WERI-Rb-1 (cell line): ENCODE measurements at regions not wholly inside any gene's neighbourhood (a gene's known extent, or its start where the extent isn't known, plus 50 kb on each side); places are given as distances from the start of the nearest gene placed in this dataset.

Experiments used
- DNase-seq: peaks from one replicate; pipeline ENCODE4 v3.0.0-alpha.2; 2020
- H3K27ac ChIP-seq: fragments of 250-450 bp; sonication (Bioruptor Pico); 2 replicates; pipeline ENCODE4 v1.5.1; 2020; ENCODE audit warnings: mild to moderate bottlenecking, moderate library complexity
- H3K27me3 ChIP-seq: fragments of 250-450 bp; sonication (Bioruptor Pico); 2 replicates; pipeline ENCODE4 v1.5.1; 2021; ENCODE audit warnings: mild to moderate bottlenecking, low read depth, moderate library complexity; ENCODE audit not compliant: insufficient read depth, severe bottlenecking
- H3K36me3 ChIP-seq: fragments of 250-450 bp; sonication (Bioruptor Pico); 2 replicates; pipeline ENCODE4 v1.5.1; 2020; ENCODE audit warnings: mild to moderate bottlenecking, moderate library complexity
- H3K4me3 ChIP-seq: 2 replicates; pipeline ENCODE4 v1.5.1; 2011; ENCODE audit warnings: low read depth, mild to moderate bottlenecking, control low read depth, low read length
- H3K9me3 ChIP-seq: fragments of 250-450 bp; sonication (Bioruptor Pico); 2 replicates; pipeline ENCODE4 v1.5.1; 2021; ENCODE audit warnings: mild to moderate bottlenecking, moderate library complexity; ENCODE audit not compliant: severe bottlenecking
- TF ChIP-seq, protein P1 (sequence below): IDR thresholded peaks from 2 replicates; pipeline ENCODE4 v1.5.1; 2011; ENCODE audit warnings: low read depth, mild to moderate bottlenecking, control low read depth, inconsistent platforms, low read length

DNA sequence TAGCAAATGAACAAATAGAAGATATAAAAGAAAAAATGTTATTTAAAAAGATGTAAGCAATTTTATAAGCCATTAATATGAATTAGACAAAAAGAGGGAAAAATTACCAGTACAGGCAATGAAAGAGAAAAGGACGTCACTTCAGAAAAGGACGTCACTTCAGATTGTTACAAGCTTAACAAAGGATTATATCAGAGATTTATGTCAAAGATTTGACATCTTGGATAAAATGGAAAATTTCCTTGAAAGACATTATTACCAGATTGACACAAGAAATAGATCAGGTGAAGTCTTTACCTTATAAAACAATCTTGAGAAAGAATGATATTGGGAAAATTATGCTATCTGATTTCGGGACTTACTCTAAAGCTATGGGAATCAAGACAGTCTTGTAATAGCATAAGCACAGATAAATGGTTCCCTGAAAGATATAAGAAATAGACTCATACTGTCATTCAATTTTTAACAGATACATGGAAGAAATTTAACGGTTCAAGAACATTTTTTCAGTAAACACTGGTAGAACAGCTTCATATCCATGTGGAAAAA, 625.4 kb upstream of the EDIL3 start:
- Histone ChIP-seq H3K9me3 (no peaks in the 10 kb centered on the region), H3K27me3 (no peaks in the 10 kb centered on the region)

DNA sequence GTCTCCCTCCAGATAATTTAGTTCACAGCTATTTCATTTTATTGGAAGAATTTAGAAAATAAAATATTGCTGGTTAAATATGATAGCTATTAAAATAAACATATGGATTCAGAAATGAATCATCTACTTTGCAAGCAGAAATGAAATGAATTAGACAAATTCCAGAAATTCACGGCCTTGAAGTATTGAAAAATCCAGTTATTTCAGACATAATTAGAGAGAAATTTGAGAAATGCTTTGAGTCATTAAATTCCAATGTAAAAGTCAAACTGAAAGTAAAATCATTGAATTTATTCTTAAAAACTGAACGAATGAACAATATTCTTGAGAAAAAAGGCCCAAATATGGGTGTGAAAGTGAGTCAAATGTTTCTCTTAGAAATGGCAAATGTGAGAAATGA, 632.6 kb upstream of the EDIL3 start:
- no peak for DNase-seq
- no peak overlapping the region for H3K27ac ChIP-seq
- no peaks in the 10 kb centered on the region for H3K36me3 ChIP-seq
- H3K9me3 ChIP-seq, result no peaks in the 10 kb centered on the region
- H3K27me3 ChIP-seq, result no peaks in the 10 kb centered on the region
- TF ChIP-seq, protein P1, sequence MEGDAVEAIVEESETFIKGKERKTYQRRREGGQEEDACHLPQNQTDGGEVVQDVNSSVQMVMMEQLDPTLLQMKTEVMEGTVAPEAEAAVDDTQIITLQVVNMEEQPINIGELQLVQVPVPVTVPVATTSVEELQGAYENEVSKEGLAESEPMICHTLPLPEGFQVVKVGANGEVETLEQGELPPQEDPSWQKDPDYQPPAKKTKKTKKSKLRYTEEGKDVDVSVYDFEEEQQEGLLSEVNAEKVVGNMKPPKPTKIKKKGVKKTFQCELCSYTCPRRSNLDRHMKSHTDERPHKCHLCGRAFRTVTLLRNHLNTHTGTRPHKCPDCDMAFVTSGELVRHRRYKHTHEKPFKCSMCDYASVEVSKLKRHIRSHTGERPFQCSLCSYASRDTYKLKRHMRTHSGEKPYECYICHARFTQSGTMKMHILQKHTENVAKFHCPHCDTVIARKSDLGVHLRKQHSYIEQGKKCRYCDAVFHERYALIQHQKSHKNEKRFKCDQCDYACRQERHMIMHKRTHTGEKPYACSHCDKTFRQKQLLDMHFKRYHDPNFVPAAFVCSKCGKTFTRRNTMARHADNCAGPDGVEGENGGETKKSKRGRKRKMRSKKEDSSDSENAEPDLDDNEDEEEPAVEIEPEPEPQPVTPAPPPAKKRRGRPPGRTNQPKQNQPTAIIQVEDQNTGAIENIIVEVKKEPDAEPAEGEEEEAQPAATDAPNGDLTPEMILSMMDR, result no peak
- no peak overlapping the region for H3K4me3 ChIP-seq

More for the DNA sequence above, 625.4 kb upstream of the EDIL3 start:
- H3K27ac ChIP-seq, result no peak overlapping the region
- no peak overlapping the region for H3K4me3 ChIP-seq
- no peak for DNase-seq
- TF ChIP-seq, protein P1, result no peak
- H3K36me3 ChIP-seq, result no peaks in the 10 kb centered on the region

DNA sequence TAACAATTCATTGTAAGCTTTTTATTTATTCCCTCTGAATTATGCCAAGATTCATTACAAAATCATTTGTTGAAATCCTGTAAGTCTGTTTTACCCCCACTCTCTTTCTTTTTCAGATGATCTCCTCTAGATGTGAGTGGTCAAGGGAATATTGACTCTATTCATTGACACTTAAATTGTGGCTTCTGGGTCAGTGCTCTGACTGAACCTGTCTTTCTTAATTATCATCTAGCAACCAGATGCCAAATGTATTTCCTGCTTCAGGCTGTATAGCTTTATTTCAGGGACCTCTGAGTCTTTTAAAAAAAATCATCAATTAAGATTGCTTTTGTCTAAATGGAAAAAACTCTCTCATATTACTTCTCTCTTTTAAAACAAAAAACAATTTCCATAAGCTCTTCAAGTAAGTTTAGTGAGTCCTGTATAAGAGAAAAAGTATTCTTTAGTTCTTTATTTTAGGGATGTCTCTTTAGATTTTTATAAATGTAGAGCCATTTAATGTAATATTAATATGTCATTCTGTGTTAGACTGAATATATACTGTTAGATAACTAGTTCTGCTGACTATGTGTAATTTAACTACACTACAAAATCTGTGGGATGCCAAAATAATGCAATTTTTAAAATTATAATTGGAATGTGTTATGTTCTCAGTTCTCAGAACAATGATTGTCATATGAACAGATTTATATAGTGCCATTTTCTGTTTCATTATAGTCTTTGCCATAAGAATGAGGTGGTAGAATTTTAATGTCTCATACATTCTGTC, 645.8 kb upstream of the EDIL3 start:
- no peak overlapping the region for H3K4me3 ChIP-seq
- TF ChIP-seq, protein P1, result no peak

DNA sequence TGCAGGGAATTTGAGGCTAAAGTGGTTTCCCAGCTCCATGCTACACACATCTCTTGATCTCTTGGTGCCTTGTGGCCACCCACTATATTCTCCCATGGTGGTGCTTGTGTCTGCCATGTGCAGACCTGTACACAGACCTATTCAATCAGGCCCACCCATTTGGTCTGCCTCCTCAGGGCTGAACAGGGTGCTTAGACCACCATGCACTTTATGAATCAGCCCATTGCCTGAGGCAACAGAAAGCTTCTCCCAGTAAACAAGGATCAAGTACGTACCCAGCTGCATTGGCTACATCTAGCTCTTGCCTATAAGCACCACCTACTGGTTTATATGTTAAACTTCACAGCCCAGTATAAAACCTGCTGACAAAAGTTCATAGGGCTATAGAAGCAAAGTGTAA, 664.3 kb upstream of the EDIL3 start:
- Histone ChIP-seq H3K4me3 (no peak overlapping the region), H3K27ac (no peak overlapping the region), H3K9me3 (no peaks in the 10 kb centered on the region), H3K36me3 (no peaks in the 10 kb centered on the region), H3K27me3 (no peaks in the 10 kb centered on the region)
- TF ChIP-seq, protein P1, result peak; percentile 40; the same call in 1 of the 2 replicates
- peak; percentile 16 for DNase-seq

More for the DNA sequence above, 645.8 kb upstream of the EDIL3 start:
- Histone ChIP-seq H3K27me3 (no peaks in the 10 kb centered on the region), H3K36me3 (no peaks in the 10 kb centered on the region), H3K9me3 (no peaks in the 10 kb centered on the region), H3K27ac (no peak overlapping the region)
- no peak for DNase-seq

DNA sequence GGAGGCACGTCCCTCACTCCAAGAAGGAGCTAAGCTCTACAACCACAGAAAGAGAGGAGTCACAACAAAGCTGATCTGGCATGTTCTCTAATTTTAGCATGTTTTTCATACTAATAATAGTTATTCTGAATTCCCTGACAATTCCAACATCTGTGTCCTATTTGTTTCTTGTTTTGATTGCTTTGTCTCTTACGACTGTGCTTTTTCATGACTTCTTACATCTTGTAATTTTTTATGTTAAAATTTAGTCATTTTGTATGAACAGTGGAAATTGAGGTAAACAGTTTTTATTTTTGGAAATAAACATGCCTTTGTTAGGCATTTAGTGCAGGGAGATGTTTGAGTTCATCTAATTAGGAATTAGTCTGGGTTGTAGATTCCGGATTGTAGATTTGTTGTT, 668.1 kb upstream of the EDIL3 start:
- no peaks in the 10 kb centered on the region for H3K27me3 ChIP-seq
- no peak for DNase-seq
- no peak overlapping the region for H3K4me3 ChIP-seq
- TF ChIP-seq, protein P1, result no peak
- H3K9me3 ChIP-seq, result no peaks in the 10 kb centered on the region
- H3K36me3 ChIP-seq, result no peaks in the 10 kb centered on the region
- no peak overlapping the region for H3K27ac ChIP-seq
